PC-9 (cell line): ENCODE measurements at regions not wholly inside any gene's neighbourhood (a gene's known extent, or its start where the extent isn't known, plus 50 kb on each side); places are given as distances from the start of the nearest gene placed in this dataset.

Experiments
- BruUV-seq: library from RNA; stranded (reverse); fragments of 400-500 nt; replicated peaks from 2 replicates; lab custom pipeline; 2021; lab: Mats Ljungman, UMichigan
- CTCF ChIA-PET: fragments of 300-600 bp; sonication (Branson Sonifier 250); formaldehyde crosslinking; loops from one replicate; lab custom pipeline; 2022; ENCODE audit warnings: antibody characterized with exemption; lab: Charles Lee
- POLR2A ChIA-PET: fragments of 300-600 bp; sonication (Branson Sonifier 250); formaldehyde crosslinking; loops from one replicate; lab custom pipeline; 2022; ENCODE audit warnings: antibody characterized with exemption; ENCODE audit not compliant: unreplicated experiment; lab: Charles Lee
- DNase-seq, 2 experiments: peaks; one replicate each; pipeline versions ENCODE4 v3.0.0 to v3.0.0-alpha.2; 2015 to 2022; ENCODE audit warnings: mixed read lengths in 1 of 2
- H2AFZ ChIP-seq: fragments of 200-600 bp; sonication (generic); 2 replicates; pipeline ENCODE4 v1.8.1; 2017; ENCODE audit warnings: antibody characterized with exemption
- H3F3A ChIP-seq: fragments of 200-600 bp; sonication (generic); 2 replicates; pipeline ENCODE4 v1.8.1; 2017; ENCODE audit warnings: antibody characterized with exemption, mild to moderate bottlenecking, low read depth; ENCODE audit not compliant: insufficient read depth
- H3K27ac ChIP-seq: fragments of 200-600 bp; sonication (generic); 2 replicates; pipeline ENCODE4 v1.6.1; 2016; ENCODE audit warnings: mixed run types
- H3K27me3 ChIP-seq: fragments of 200-600 bp; sonication (generic); 2 replicates; pipeline ENCODE4 v1.6.1; 2016; ENCODE audit warnings: low read depth, mixed run types; ENCODE audit not compliant: insufficient read depth
- H3K36me3 ChIP-seq: fragments of 200-600 bp; sonication (generic); 2 replicates; pipeline ENCODE4 v1.6.1; 2016; ENCODE audit warnings: low read depth, mixed run types
- H3K4me1 ChIP-seq: fragments of 200-600 bp; sonication (generic); replicated peaks from 2 replicates; pipeline ENCODE4 v1.6.1; 2016; ENCODE audit warnings: mixed run types; ENCODE audit not compliant: insufficient read depth
- H3K4me2 ChIP-seq: fragments of 200-600 bp; sonication (generic); 2 replicates; pipeline ENCODE4 v1.6.1; 2017; ENCODE audit warnings: mixed run types
- H3K4me3 ChIP-seq: fragments of 200-600 bp; sonication (generic); 2 replicates; pipeline ENCODE4 v1.6.1; 2016; ENCODE audit warnings: mixed run types
- H3K79me2 ChIP-seq: fragments of 200-600 bp; sonication (generic); 2 replicates; pipeline ENCODE4 v1.6.1; 2017; ENCODE audit warnings: low read depth, mixed run types
- H3K9me2 ChIP-seq: fragments of 200-600 bp; sonication (generic); 2 replicates; pipeline ENCODE4 v1.8.1; 2017; ENCODE audit warnings: mild to moderate bottlenecking; ENCODE audit not compliant: insufficient read depth
- H3K9me3 ChIP-seq: fragments of 200-600 bp; sonication (generic); 2 replicates; pipeline ENCODE4 v1.8.1; 2016; ENCODE audit warnings: low read depth; ENCODE audit not compliant: insufficient read depth
- H4K20me1 ChIP-seq: fragments of 200-600 bp; sonication (generic); 2 replicates; pipeline ENCODE4 v1.8.1; 2017; ENCODE audit not compliant: insufficient read depth
- CTCF ChIP-seq: fragments of 200-600 bp; sonication (generic); conservative IDR thresholded peaks from 2 replicates; pipeline ENCODE4 v1.6.1; 2017; ENCODE audit warnings: mixed run types, antibody characterized with exemption, mild to moderate bottlenecking, moderate library complexity
- EZH2 ChIP-seq: fragments of 200-600 bp; sonication (generic); IDR thresholded peaks from 2 replicates; pipeline ENCODE4 v1.8.0; 2017; ENCODE audit warnings: antibody characterized with exemption, low read depth
- intact Hi-C: fragments of 100-400 bp; cut with micrococcal nuclease; formaldehyde crosslinking; loops from one replicate; pipeline ENCODE4 v1.10.0; 2022; ENCODE audit not compliant: unreplicated experiment

GRCh38 chr4:152269448-152270191 is 266.3 kb downstream of the FBXW7 start:
- Histone ChIP-seq H3K4me3 (no peak overlapping the region), H3K27ac (no peak overlapping the region), H3K9me2 (no peaks in the 10 kb centered on the region), H3K79me2 (no peaks in the 10 kb centered on the region), H3K9me3 (no peaks in the 10 kb centered on the region), H4K20me1 (no peaks in the 10 kb centered on the region), H3F3A (no peaks in the 10 kb centered on the region), H3K4me2 (no peak overlapping the region), H2AFZ (no peak overlapping the region), H3K27me3 (no peaks in the 10 kb centered on the region), H3K36me3 (no peaks in the 10 kb centered on the region), H3K4me1 (no peaks in the 10 kb centered on the region; the same call in 1 of the 2 replicates)
- DNase-seq, result no peak
- no TSS peak for BruUV-seq
- TF ChIP-seq EZH2, result no peak
- TF ChIP-seq CTCF, result no peak
- CTCF ChIA-PET, result no interaction called here
- intact Hi-C loops, result no loop called here
- POLR2A ChIA-PET, result no interaction called here

GRCh38 chr4:152267811-152268210 is 268.1 kb downstream of the FBXW7 start:
- Histone ChIP-seq H3F3A (no peaks in the 10 kb centered on the region), H3K9me2 (no peaks in the 10 kb centered on the region), H4K20me1 (no peaks in the 10 kb centered on the region), H3K4me1 (no peaks in the 10 kb centered on the region; the same call in 1 of the 2 replicates), H3K79me2 (no peaks in the 10 kb centered on the region), H3K9me3 (no peaks in the 10 kb centered on the region), H3K36me3 (no peaks in the 10 kb centered on the region), H2AFZ (no peak overlapping the region), H3K4me3 (no peak overlapping the region), H3K4me2 (no peak overlapping the region), H3K27me3 (no peaks in the 10 kb centered on the region), H3K27ac (no peak overlapping the region)
- no peak for DNase-seq
- intact Hi-C loops, result no loop called here
- TF ChIP-seq CTCF (no peak), EZH2 (no peak)
- no TSS peak for BruUV-seq
- ChIA-PET CTCF (no interaction called here), POLR2A (no interaction called here)

- Histone ChIP-seq H3K36me3 (no peaks in the 10 kb centered on the region), H3K9me2 (no peaks in the 10 kb centered on the region), H3K9me3 (no peaks in the 10 kb centered on the region), H3K4me1 (no peaks in the 10 kb centered on the region; the same call in 1 of the 2 replicates), H4K20me1 (no peaks in the 10 kb centered on the region), H3K79me2 (no peaks in the 10 kb centered on the region), H3K4me3 (no peak overlapping the region), H3K4me2 (no peak overlapping the region), H3F3A (no peaks in the 10 kb centered on the region), H3K27ac (no peak overlapping the region), H2AFZ (no peak overlapping the region), H3K27me3 (no peaks in the 10 kb centered on the region)
- DNase-seq, result no peak
- BruUV-seq, result no TSS peak
- TF ChIP-seq EZH2, result no peak
- TF ChIP-seq CTCF, result no peak
- ChIA-PET CTCF (no interaction called here), POLR2A (no interaction called here)
- intact Hi-C loops, result no loop called here
Measured at GRCh38 chr4:152266831-152267480, 268.9 kb downstream of the FBXW7 start.
